Ramos (cell line): ENCODE measurements at regions not wholly inside any gene's neighbourhood (a gene's known extent, or its start where the extent isn't known, plus 50 kb on each side); places are given as distances from the start of the nearest gene placed in this dataset.
"Not testable (repeated sequence)": the region's sequence is repeated elsewhere in the genome, so short reads cannot be mapped to it uniquely, and the experiment has no call there.

Experiments
- in situ Hi-C: fragments of 300-500 bp; cut with MboI; formaldehyde crosslinking; loops from one replicate; pipeline ENCODE4 v1.14.3; 2022; ENCODE audit warnings: low sequenced_read_pairs; ENCODE audit not compliant: unreplicated experiment

- in situ Hi-C loops = not testable (repeated sequence)
Measured at GRCh38 chr1:66424530-66424929, 109.4 kb upstream of the SGIP1 start.

- in situ Hi-C loops = no loop called here
Measured at GRCh38 chr1:66426239-66426853, 107.6 kb upstream of the SGIP1 start.

- in situ Hi-C loops = not testable (repeated sequence)
Measured at GRCh38 chr1:66430815-66431214, 103.1 kb upstream of the SGIP1 start.

- in situ Hi-C loops = no loop called here
Measured at GRCh38 chr1:66431999-66432398, 102.0 kb upstream of the SGIP1 start.

- in situ Hi-C loops = no loop called here
Measured at GRCh38 chr1:66433611-66434010, 100.3 kb upstream of the SGIP1 start.

- in situ Hi-C loops = no loop called here
Measured at GRCh38 chr1:66434096-66434495, 99.9 kb upstream of the SGIP1 start.

GRCh38 chr1:66435541-66435940 is 98.4 kb upstream of the SGIP1 start:
- in situ Hi-C loops = no loop called here

- in situ Hi-C loops = no loop called here
Measured at GRCh38 chr1:66436378-66437135, 97.4 kb upstream of the SGIP1 start.

GRCh38 chr1:66437136-66437401 is 96.9 kb upstream of the SGIP1 start:
- in situ Hi-C loops = no loop called here

GRCh38 chr1:66438062-66438461 is 95.9 kb upstream of the SGIP1 start:
- in situ Hi-C loops = no loop called here

GRCh38 chr1:66438501-66438900 is 95.5 kb upstream of the SGIP1 start:
- in situ Hi-C loops = no loop called here

GRCh38 chr1:66439031-66439740 is 94.8 kb upstream of the SGIP1 start:
- in situ Hi-C loops = no loop called here

- in situ Hi-C loops = loop anchor here (5.0 to 10.0 kb wide), 2 partner anchors 181 to 499 kb away; no protein-coding TSS in a partner anchor
Measured at GRCh38 chr1:66443793-66444192, 90.2 kb upstream of the SGIP1 start.

GRCh38 chr1:66444438-66445265 is 89.3 kb upstream of the SGIP1 start:
- in situ Hi-C loops = loop anchor here (5.0 to 10.0 kb wide), 2 partner anchors 182 to 500 kb away; no protein-coding TSS in a partner anchor

- in situ Hi-C loops = loop anchor here (10.0 kb wide), 1 partner anchor 501 kb away; no protein-coding TSS in a partner anchor
Measured at GRCh38 chr1:66445492-66446181, 88.3 kb upstream of the SGIP1 start.

GRCh38 chr1:66446261-66447001 is 87.5 kb upstream of the SGIP1 start:
- in situ Hi-C loops = loop anchor here (10.0 kb wide), 1 partner anchor 502 kb away; no protein-coding TSS in a partner anchor

GRCh38 chr1:66450043-66450514 is 83.9 kb upstream of the SGIP1 start:
- in situ Hi-C loops = no loop called here

- in situ Hi-C loops = no loop called here
Measured at GRCh38 chr1:66450847-66451246, 83.1 kb upstream of the SGIP1 start.

GRCh38 chr1:66452162-66452561 is 81.8 kb upstream of the SGIP1 start:
- in situ Hi-C loops = no loop called here
